Osteoblast (primary cell): ENCODE measurements at regions not wholly inside any gene's neighbourhood (a gene's known extent, or its start where the extent isn't known, plus 50 kb on each side); places are given as distances from the start of the nearest gene placed in this dataset.

Source experiments
- DNase-seq: peaks from one replicate; pipeline ENCODE4 v3.0.0; 2011; ENCODE audit warnings: low spot score, mixed read lengths; ENCODE audit not compliant: insufficient read length; ENCODE audit errors: missing footprints
- H2AFZ ChIP-seq: 2 replicates; pipeline ENCODE4 v1.6.0; 2011; ENCODE audit warnings: mild to moderate bottlenecking, low read length
- H3K27ac ChIP-seq: 2 replicates; pipeline ENCODE4 v1.5.1; 2011; ENCODE audit warnings: mild to moderate bottlenecking, low read depth, low read length, moderate library complexity
- H3K27me3 ChIP-seq: 2 replicates; pipeline ENCODE4 v1.6.0; 2012; ENCODE audit warnings: mild to moderate bottlenecking, control low read depth, inconsistent platforms, low read length, moderate library complexity; ENCODE audit not compliant: insufficient read depth
- H3K36me3 ChIP-seq: 2 replicates; pipeline ENCODE4 v1.5.1; 2011; ENCODE audit warnings: mild to moderate bottlenecking, low read length, control low read depth, moderate library complexity; ENCODE audit not compliant: insufficient read depth
- H3K4me1 ChIP-seq: 2 replicates; pipeline ENCODE4 v1.5.1; 2011; ENCODE audit warnings: mild to moderate bottlenecking, low read length, control low read depth, moderate library complexity; ENCODE audit not compliant: insufficient read depth
- H3K4me2 ChIP-seq: 2 replicates; pipeline ENCODE4 v1.6.0; 2011; ENCODE audit warnings: mild to moderate bottlenecking, low read length; ENCODE audit not compliant: insufficient read depth
- H3K4me3 ChIP-seq: fragments of 200-600 bp; sonication (generic); 3 replicates; pipeline ENCODE4 v1.5.1; 2012; ENCODE audit warnings: mild to moderate bottlenecking, low read length, inconsistent platforms; ENCODE audit not compliant: insufficient read depth
- H3K79me2 ChIP-seq: 2 replicates; pipeline ENCODE4 v1.6.0; 2012; ENCODE audit warnings: mild to moderate bottlenecking, low read length, control low read depth, inconsistent platforms; ENCODE audit not compliant: insufficient read depth
- H3K9me3 ChIP-seq: 2 replicates; pipeline ENCODE4 v1.5.1; 2011; ENCODE audit warnings: low read depth, low read length, control low read depth
- H4K20me1 ChIP-seq: 2 replicates; pipeline ENCODE4 v1.6.0; 2012; ENCODE audit warnings: mild to moderate bottlenecking, low read length, control low read depth; ENCODE audit not compliant: insufficient read depth
- CTCF ChIP-seq: IDR thresholded peaks from 2 replicates; pipeline ENCODE4 v1.5.1; 2011; ENCODE audit warnings: mild to moderate bottlenecking, low read depth, low read length, moderate library complexity; ENCODE audit errors: extremely low read depth

GRCh38 chrX:104342065-104342464, 87.3 kb upstream of the ESX1 start:
- Histone ChIP-seq H3K27ac (no peak overlapping the region), H3K36me3 (no peaks in the 10 kb centered on the region), H3K9me3 (no peaks in the 10 kb centered on the region), H3K79me2 (no peaks in the 10 kb centered on the region), H3K4me2 (no peak overlapping the region), H3K27me3 (peaks cover 40% of the 10 kb centered on the region), H4K20me1 (no peaks in the 10 kb centered on the region), H3K4me1 (no peaks in the 10 kb centered on the region), H3K4me3 (no peak overlapping the region), H2AFZ (no peak overlapping the region)
- TF ChIP-seq CTCF, result no peak
- no peak for DNase-seq

GRCh38 chrX:104335756-104336155, 81.0 kb upstream of the ESX1 start:
- Histone ChIP-seq H3K27me3 (peaks cover 13% of the 10 kb centered on the region), H3K4me2 (no peak overlapping the region), H3K4me1 (peaks cover 17% of the 10 kb centered on the region), H3K9me3 (no peaks in the 10 kb centered on the region), H3K27ac (peak overlapping the region; percentile 58), H3K79me2 (no peaks in the 10 kb centered on the region), H3K36me3 (no peaks in the 10 kb centered on the region), H4K20me1 (no peaks in the 10 kb centered on the region), H2AFZ (no peak overlapping the region), H3K4me3 (no peak overlapping the region)
- no peak for DNase-seq
- no peak for TF ChIP-seq CTCF

GRCh38 chrX:104334971-104335370, 80.2 kb upstream of the ESX1 start:
- no peaks in the 10 kb centered on the region for H3K79me2 ChIP-seq
- H3K27ac ChIP-seq, result peak overlapping the region; percentile 34
- H3K36me3 ChIP-seq, result no peaks in the 10 kb centered on the region
- H3K27me3 ChIP-seq, result peaks cover 13% of the 10 kb centered on the region
- no peak overlapping the region for H3K4me2 ChIP-seq
- DNase-seq, result no peak
- no peak overlapping the region for H2AFZ ChIP-seq
- no peaks in the 10 kb centered on the region for H4K20me1 ChIP-seq
- no peak for TF ChIP-seq CTCF
- no peak overlapping the region for H3K4me3 ChIP-seq
- H3K9me3 ChIP-seq, result no peaks in the 10 kb centered on the region
- peaks cover 18% of the 10 kb centered on the region for H3K4me1 ChIP-seq

- DNase-seq, result no peak
- Histone ChIP-seq H3K4me3 (no peak overlapping the region), H3K4me1 (peaks cover 11% of the 10 kb centered on the region)
These were observed 76.2 kb upstream of the ESX1 start for GRCh38 chrX:104330966-104331365.

More at GRCh38 chrX:104330966-104331365, 76.2 kb upstream of the ESX1 start:
- H3K27me3 ChIP-seq, result peaks cover 11% of the 10 kb centered on the region
- no peak overlapping the region for H3K4me2 ChIP-seq
- no peaks in the 10 kb centered on the region for H3K36me3 ChIP-seq
- H3K79me2 ChIP-seq, result no peaks in the 10 kb centered on the region
- TF ChIP-seq CTCF, result no peak
- no peak overlapping the region for H2AFZ ChIP-seq
- no peaks in the 10 kb centered on the region for H3K9me3 ChIP-seq
- H3K27ac ChIP-seq, result no peak overlapping the region
- no peaks in the 10 kb centered on the region for H4K20me1 ChIP-seq
